Ectodermal cell (in vitro differentiated cells): ENCODE measurements at regions not wholly inside any gene's neighbourhood (a gene's known extent, or its start where the extent isn't known, plus 50 kb on each side); places are given as distances from the start of the nearest gene placed in this dataset.
"Not testable (repeated sequence)": the region's sequence is repeated elsewhere in the genome, so short reads cannot be mapped to it uniquely, and the experiment has no call there.

Experiments
- H3K27ac ChIP-seq: 2 replicates; pipeline ENCODE4 v1.7.0; 2013; ENCODE audit warnings: mild to moderate bottlenecking, low read depth, low read length; ENCODE audit not compliant: insufficient read depth, poor library complexity, severe bottlenecking
- H3K27me3 ChIP-seq: 2 replicates; pipeline ENCODE4 v1.7.0; 2013; ENCODE audit warnings: mild to moderate bottlenecking, low read length; ENCODE audit not compliant: insufficient read depth, control insufficient read depth, poor library complexity, severe bottlenecking
- H3K36me3 ChIP-seq: one replicate; pipeline ENCODE4 v1.7.0; 2013; ENCODE audit warnings: low read length; ENCODE audit not compliant: control insufficient read depth, insufficient read depth
- H3K4me1 ChIP-seq: one replicate; pipeline ENCODE4 v1.7.0; 2013; ENCODE audit warnings: low read length; ENCODE audit not compliant: control insufficient read depth, insufficient read depth
- H3K4me3 ChIP-seq: 2 replicates; pipeline ENCODE4 v1.7.0; 2013; ENCODE audit warnings: low read depth, low read length, control low read depth; ENCODE audit not compliant: insufficient read depth
- H3K9me3 ChIP-seq: 2 replicates; pipeline ENCODE4 v1.7.0; 2013; ENCODE audit warnings: mild to moderate bottlenecking, low read length, moderate library complexity; ENCODE audit not compliant: control insufficient read depth
- WGBS, 2 experiments: methylation state at CpG; one replicate each; pipeline ENCODE4 v1.1.7; 2013; ENCODE audit warnings: missing lambda C conversion rate in 2 of 2; 5-methylcytosine and 5-hydroxymethylcytosine counted together

DNA sequence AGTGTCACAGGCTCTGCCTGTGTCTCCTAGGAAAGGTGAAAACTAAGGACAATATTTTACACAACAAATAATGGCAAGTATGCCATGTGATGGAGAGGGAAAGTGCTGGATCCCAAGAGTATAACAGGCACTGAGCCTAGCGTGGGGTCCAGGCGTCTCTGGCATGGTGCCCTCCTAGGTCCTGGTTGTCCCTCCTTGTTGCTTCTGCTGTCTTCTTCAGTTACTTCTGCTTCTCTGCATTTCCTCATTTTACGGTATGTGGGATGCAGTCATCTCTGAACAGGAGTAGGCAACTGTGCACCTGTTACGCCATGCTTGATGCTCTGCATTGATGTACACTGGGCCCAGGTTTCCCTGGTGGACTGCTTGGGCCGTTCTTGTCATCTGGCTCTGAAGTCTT, 1480.8 kb downstream of the FOXD4L5 start:
- H3K4me3 ChIP-seq, H3K27ac ChIP-seq, H3K9me3 ChIP-seq, H3K36me3 ChIP-seq, H3K27me3 ChIP-seq, H3K4me1 ChIP-seq: not testable (repeated sequence)
- WGBS, 2 experiments = 74 to 89% methylated on average over 5 of the region's 5 CpGs

- WGBS, 2 experiments = 72% methylated on average over 7 of the region's 8 CpGs
Measured at GRCh38 chr9:63794081-63794685, 1490.8 kb downstream of the FOXD4L5 start.

DNA sequence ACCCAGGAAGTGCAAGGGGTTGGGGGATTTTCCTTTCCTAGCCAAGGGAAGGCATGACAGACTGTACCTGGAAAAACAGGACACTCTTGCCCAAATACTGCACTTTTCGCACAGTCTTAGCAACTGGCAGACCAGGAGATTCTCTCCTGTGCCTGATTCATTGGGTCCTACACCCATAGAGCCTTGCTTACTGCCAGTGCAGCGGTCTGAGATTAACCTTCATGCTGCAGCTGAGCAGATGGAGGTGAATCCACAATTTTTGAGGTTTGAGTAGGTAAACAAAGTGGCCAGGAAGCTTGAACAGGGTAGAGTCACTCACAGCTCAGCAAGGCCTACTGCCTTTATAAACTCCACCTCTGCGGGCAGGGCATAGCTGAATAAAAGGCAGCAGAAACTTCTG, 1497.6 kb downstream of the FOXD4L5 start:
- H3K4me3 ChIP-seq, H3K27ac ChIP-seq, H3K4me1 ChIP-seq, H3K27me3 ChIP-seq, H3K9me3 ChIP-seq, H3K36me3 ChIP-seq: not testable (repeated sequence)
- WGBS, 2 experiments = 34 to 40% methylated on average over 3 of the region's 3 CpGs

More at GRCh38 chr9:63794081-63794685, 1490.8 kb downstream of the FOXD4L5 start:
- H3K9me3 ChIP-seq, H3K4me3 ChIP-seq, H3K4me1 ChIP-seq, H3K27ac ChIP-seq, H3K27me3 ChIP-seq, H3K36me3 ChIP-seq: not testable (repeated sequence)

GRCh38 chr9:63785059-63785458, 1500.0 kb downstream of the FOXD4L5 start:
- WGBS, 2 experiments = 87% methylated on average over 13 of the region's 15 CpGs

GRCh38 chr9:63784421-63784820, 1500.6 kb downstream of the FOXD4L5 start:
- not testable (repeated sequence) for H3K4me3 ChIP-seq, H3K27ac ChIP-seq, H3K4me1 ChIP-seq, H3K9me3 ChIP-seq, H3K27me3 ChIP-seq, H3K36me3 ChIP-seq
- WGBS, 2 experiments = 90% methylated on average over 14 to 15 of the region's 21 CpGs

More at GRCh38 chr9:63785059-63785458, 1500.0 kb downstream of the FOXD4L5 start:
- H3K9me3 ChIP-seq, H3K27me3 ChIP-seq, H3K4me3 ChIP-seq, H3K36me3 ChIP-seq, H3K4me1 ChIP-seq, H3K27ac ChIP-seq: not testable (repeated sequence)

DNA sequence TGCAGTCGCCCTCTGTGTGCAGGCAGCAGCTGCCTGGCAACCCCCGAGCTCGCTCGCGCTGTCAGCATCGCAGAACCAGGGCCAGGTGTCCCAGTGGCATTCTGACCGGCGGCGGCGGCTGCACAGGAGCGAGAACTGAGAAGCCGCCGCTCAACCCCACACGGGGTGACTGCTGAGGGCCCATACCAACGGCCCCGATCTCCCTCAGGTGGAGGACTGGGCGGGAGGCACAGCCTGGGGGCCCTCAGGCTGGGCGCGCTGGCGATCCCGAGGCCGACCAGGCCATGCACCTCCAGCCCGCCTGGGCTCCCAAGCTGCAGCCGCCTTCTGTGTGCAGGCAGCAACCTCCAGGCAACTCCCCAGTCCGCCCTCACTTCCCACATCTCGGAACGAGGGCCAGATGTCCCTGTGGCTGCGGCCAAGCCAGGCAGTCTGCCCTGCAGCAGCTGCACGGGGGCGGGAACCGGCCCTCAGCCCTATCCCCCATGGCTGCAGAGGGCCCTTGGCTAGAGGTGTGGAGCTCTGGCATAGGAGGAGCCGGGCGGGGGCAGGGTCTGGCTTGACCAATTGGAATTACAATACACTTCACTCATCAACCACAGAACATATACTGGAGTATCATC, 1503.1 kb downstream of the FOXD4L5 start:
- H3K27me3 ChIP-seq, H3K4me3 ChIP-seq, H3K9me3 ChIP-seq, H3K36me3 ChIP-seq, H3K4me1 ChIP-seq, H3K27ac ChIP-seq: not testable (repeated sequence)
- 89% methylated on average over 26 to 27 of the region's 33 CpGs for WGBS, 2 experiments

DNA sequence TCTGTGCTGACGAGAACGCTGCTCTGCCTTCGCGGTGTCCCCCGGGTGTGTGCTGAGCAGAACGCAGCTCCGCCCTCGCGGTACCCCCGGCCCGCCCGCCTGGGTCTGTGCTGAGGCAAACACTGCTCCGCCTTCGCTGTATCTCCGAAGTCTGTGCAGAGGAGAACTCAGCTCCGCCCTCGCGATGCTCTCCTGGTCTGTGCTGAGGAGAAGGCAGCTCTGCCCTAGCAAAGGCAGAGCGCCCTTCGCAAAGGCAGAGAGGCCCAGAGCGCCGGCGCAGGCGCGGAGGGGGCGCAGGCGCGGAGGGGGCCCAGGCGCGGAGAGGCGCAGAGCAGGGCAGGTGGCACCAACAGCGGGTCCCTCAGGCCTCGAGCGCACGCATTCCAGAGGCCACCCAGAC, 1503.6 kb downstream of the FOXD4L5 start:
- not testable (repeated sequence) for H3K27me3 ChIP-seq, H3K36me3 ChIP-seq, H3K27ac ChIP-seq, H3K9me3 ChIP-seq, H3K4me1 ChIP-seq, H3K4me3 ChIP-seq
- WGBS, 2 experiments = 86 to 87% methylated on average over 35 of the region's 35 CpGs

GRCh38 chr9:63776220-63776619, 1508.8 kb downstream of the FOXD4L5 start:
- not testable (repeated sequence) for H3K4me1 ChIP-seq, H3K4me3 ChIP-seq, H3K9me3 ChIP-seq, H3K36me3 ChIP-seq, H3K27me3 ChIP-seq, H3K27ac ChIP-seq
- 80 to 100% methylated on average over 1 of the region's 7 CpGs for WGBS, 2 experiments

GRCh38 chr9:63775092-63775426, 1510.0 kb downstream of the FOXD4L5 start:
- H3K9me3 ChIP-seq, H3K36me3 ChIP-seq, H3K27ac ChIP-seq, H3K27me3 ChIP-seq, H3K4me1 ChIP-seq, H3K4me3 ChIP-seq: not testable (repeated sequence)
- WGBS, 2 experiments = 84 to 85% methylated on average over 13 to 14 of the region's 14 CpGs

GRCh38 chr9:63774369-63775091, 1510.5 kb downstream of the FOXD4L5 start:
- 90 to 92% methylated on average over 10 of the region's 15 CpGs for WGBS, 2 experiments
- not testable (repeated sequence) for H3K36me3 ChIP-seq, H3K27me3 ChIP-seq, H3K9me3 ChIP-seq, H3K27ac ChIP-seq, H3K4me3 ChIP-seq, H3K4me1 ChIP-seq
